A673 (cell line): ENCODE measurements at regions not wholly inside any gene's neighbourhood (a gene's known extent, or its start where the extent isn't known, plus 50 kb on each side); places are given as distances from the start of the nearest gene placed in this dataset.

Experiments
- BruUV-seq: library from RNA; stranded (reverse); fragments of 400-500 nt; replicated peaks from 2 replicates; lab custom pipeline; 2021; lab: Mats Ljungman, UMichigan
- CTCF ChIA-PET: fragments of 300-600 bp; sonication (Branson Sonifier 250); formaldehyde crosslinking; loops from one replicate; lab custom pipeline; 2022; ENCODE audit warnings: antibody characterized with exemption; lab: Charles Lee
- POLR2A ChIA-PET: fragments of 300-600 bp; sonication (Branson Sonifier 250); formaldehyde crosslinking; loops from one replicate; lab custom pipeline; 2022; ENCODE audit warnings: antibody characterized with exemption; ENCODE audit not compliant: low non-redundant PET; lab: Charles Lee
- DNase-seq: peaks from one replicate; pipeline ENCODE4 v3.0.0-alpha.2; 2015; ENCODE audit warnings: low spot score
- H3K27ac ChIP-seq: fragments of 200-600 bp; sonication (generic); 2 replicates; pipeline ENCODE4 v1.5.1; 2016; ENCODE audit warnings: mixed run types, low read depth, mild to moderate bottlenecking, mixed read lengths, antibody characterized with exemption, low read length; ENCODE audit not compliant: poor library complexity, severe bottlenecking
- H3K27me3 ChIP-seq: fragments of 200-600 bp; sonication (generic); replicated peaks from 2 replicates; pipeline ENCODE4 v1.6.1; 2017; ENCODE audit warnings: mixed run types, low read depth, mild to moderate bottlenecking, mixed read lengths, antibody characterized with exemption, low read length; ENCODE audit not compliant: insufficient read depth, poor library complexity
- H3K36me3 ChIP-seq: fragments of 200-600 bp; sonication (generic); 2 replicates; pipeline ENCODE4 v1.6.1; 2016; ENCODE audit warnings: mixed run types, mild to moderate bottlenecking, mixed read lengths, antibody characterized with exemption, low read length; ENCODE audit not compliant: insufficient read depth, poor library complexity, severe bottlenecking
- H3K4me1 ChIP-seq: fragments of 200-600 bp; sonication (generic); 2 replicates; pipeline ENCODE4 v1.6.1; 2017; ENCODE audit warnings: mixed run types, mild to moderate bottlenecking, mixed read lengths, antibody characterized with exemption, low read length; ENCODE audit not compliant: insufficient read depth, poor library complexity, severe bottlenecking
- H3K4me3 ChIP-seq: fragments of 200-600 bp; sonication (generic); 2 replicates; pipeline ENCODE4 v1.5.1; 2016; ENCODE audit warnings: low read depth, mixed run types, mild to moderate bottlenecking, mixed read lengths, low read length; ENCODE audit not compliant: poor library complexity, severe bottlenecking
- H3K9me3 ChIP-seq: fragments of 200-600 bp; sonication (generic); 2 replicates; pipeline ENCODE4 v1.6.1; 2016; ENCODE audit warnings: mixed run types, low read depth, mild to moderate bottlenecking, mixed read lengths, antibody characterized with exemption, low read length; ENCODE audit not compliant: poor library complexity, severe bottlenecking
- EZH2 ChIP-seq: fragments of 200-600 bp; sonication (generic); IDR thresholded peaks from 2 replicates; pipeline ENCODE4 v1.6.1; 2017; ENCODE audit warnings: borderline replicate concordance, low read depth, mild to moderate bottlenecking, mixed read lengths, antibody characterized with exemption, low read length; ENCODE audit not compliant: poor library complexity, severe bottlenecking
- intact Hi-C: fragments of 100-400 bp; cut with micrococcal nuclease; formaldehyde crosslinking; loops from one replicate; pipeline ENCODE4 v1.10.0; 2022; ENCODE audit not compliant: unreplicated experiment
- TF ChIP-seq, protein P1 (sequence below): fragments of 300-800, 200-600 bp; sonication (generic); conservative IDR thresholded peaks from 2 replicates; pipeline ENCODE4 v1.5.1; 2017; ENCODE audit warnings: low read depth, mild to moderate bottlenecking, antibody characterized with exemption, low read length, moderate library complexity, mixed read lengths

- intact Hi-C loops, result no loop called here
- no peak overlapping the region for H3K4me3 ChIP-seq
- TF ChIP-seq, protein P1, sequence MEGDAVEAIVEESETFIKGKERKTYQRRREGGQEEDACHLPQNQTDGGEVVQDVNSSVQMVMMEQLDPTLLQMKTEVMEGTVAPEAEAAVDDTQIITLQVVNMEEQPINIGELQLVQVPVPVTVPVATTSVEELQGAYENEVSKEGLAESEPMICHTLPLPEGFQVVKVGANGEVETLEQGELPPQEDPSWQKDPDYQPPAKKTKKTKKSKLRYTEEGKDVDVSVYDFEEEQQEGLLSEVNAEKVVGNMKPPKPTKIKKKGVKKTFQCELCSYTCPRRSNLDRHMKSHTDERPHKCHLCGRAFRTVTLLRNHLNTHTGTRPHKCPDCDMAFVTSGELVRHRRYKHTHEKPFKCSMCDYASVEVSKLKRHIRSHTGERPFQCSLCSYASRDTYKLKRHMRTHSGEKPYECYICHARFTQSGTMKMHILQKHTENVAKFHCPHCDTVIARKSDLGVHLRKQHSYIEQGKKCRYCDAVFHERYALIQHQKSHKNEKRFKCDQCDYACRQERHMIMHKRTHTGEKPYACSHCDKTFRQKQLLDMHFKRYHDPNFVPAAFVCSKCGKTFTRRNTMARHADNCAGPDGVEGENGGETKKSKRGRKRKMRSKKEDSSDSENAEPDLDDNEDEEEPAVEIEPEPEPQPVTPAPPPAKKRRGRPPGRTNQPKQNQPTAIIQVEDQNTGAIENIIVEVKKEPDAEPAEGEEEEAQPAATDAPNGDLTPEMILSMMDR, result no peak
- TF ChIP-seq EZH2, result no peak
- H3K27me3 ChIP-seq, result no peaks in the 10 kb centered on the region
- peaks cover 6% of the 10 kb centered on the region for H3K4me1 ChIP-seq
- CTCF ChIA-PET, result no interaction called here
- no peak for DNase-seq
- no peaks in the 10 kb centered on the region for H3K36me3 ChIP-seq
- no peaks in the 10 kb centered on the region for H3K9me3 ChIP-seq
- BruUV-seq, result no TSS peak
- no peak overlapping the region for H3K27ac ChIP-seq
- POLR2A ChIA-PET, result no interaction called here
These were observed 262.0 kb downstream of the MAN2A1 start for GRCh38 chr5:109951758-109952157.

- Histone ChIP-seq H3K4me1 (peaks cover 6% of the 10 kb centered on the region), H3K36me3 (no peaks in the 10 kb centered on the region), H3K9me3 (no peaks in the 10 kb centered on the region), H3K4me3 (no peak overlapping the region), H3K27me3 (no peaks in the 10 kb centered on the region), H3K27ac (no peak overlapping the region)
- DNase-seq, result no peak
- intact Hi-C loops, result no loop called here
- ChIA-PET POLR2A (no interaction called here), CTCF (no interaction called here)
- no peak for TF ChIP-seq EZH2
- TF ChIP-seq, protein P1, result no peak
- BruUV-seq, result no TSS peak
These were observed 264.0 kb downstream of the MAN2A1 start for GRCh38 chr5:109953761-109954160.

GRCh38 chr5:109956884-109957283, 267.2 kb downstream of the MAN2A1 start:
- no peak overlapping the region for H3K27ac ChIP-seq
- intact Hi-C loops, result no loop called here
- peaks cover 9% of the 10 kb centered on the region for H3K4me1 ChIP-seq
- POLR2A ChIA-PET, result no interaction called here
- no peaks in the 10 kb centered on the region for H3K27me3 ChIP-seq
- no peaks in the 10 kb centered on the region for H3K36me3 ChIP-seq
- CTCF ChIA-PET, result no interaction called here
- H3K9me3 ChIP-seq, result no peaks in the 10 kb centered on the region
- BruUV-seq, result no TSS peak
- TF ChIP-seq, protein P1, result no peak
- no peak for TF ChIP-seq EZH2
- DNase-seq, result no peak
- H3K4me3 ChIP-seq, result no peak overlapping the region
